Peyer's patch (tissue), 4 donors: ENCODE measurements at regions not wholly inside any gene's neighbourhood (a gene's known extent, or its start where the extent isn't known, plus 50 kb on each side); places are given as distances from the start of the nearest gene placed in this dataset.
"Not testable (repeated sequence)": the region's sequence is repeated elsewhere in the genome, so short reads cannot be mapped to it uniquely, and the experiment has no call there.

ENCODE experiments used
- DNase-seq, 3 donors: peaks; one replicate each; pipeline ENCODE4 v3.0.0-alpha.2; 2017 to 2019
- H3K27ac ChIP-seq, 4 donors: fragments of 200-600 bp; sonication (generic); one replicate each; pipeline ENCODE4 v1.5.1; 2016 to 2019
- H3K27me3 ChIP-seq, 2 donors: fragments of 200-600 bp; sonication (generic); one replicate each; pipeline ENCODE4 v1.5.1; 2019
- H3K36me3 ChIP-seq, 3 donors: fragments of 200-600 bp; sonication (generic); one replicate each; pipeline ENCODE4 v1.5.1; 2016 to 2019
- H3K4me1 ChIP-seq, 4 donors: fragments of 200-600 bp; sonication (generic); one replicate each; pipeline ENCODE4 v1.5.1; 2016 to 2019
- H3K4me3 ChIP-seq, 4 donors: fragments of 200-600 bp; sonication (generic); 1 replicate in 3 of 4; 2 replicates in 1 of 4; pipeline ENCODE4 v1.5.1; 2016 to 2019; ENCODE audit warnings: mild to moderate bottlenecking in 1 of 4
- H3K9me3 ChIP-seq, 4 donors: fragments of 200-600 bp; sonication (generic); one replicate each; pipeline ENCODE4 v1.5.1; 2016 to 2019; ENCODE audit warnings: mild to moderate bottlenecking in 1 of 4
- CTCF ChIP-seq, 6 experiments: fragments of 450-650 bp in 4 of 6; fragments of 200-600 bp in 2 of 6; sonication (generic) in 1 of 6; IDR thresholded peaks; one replicate each; pipeline ENCODE4 v1.5.1; 2017 to 2019; ENCODE audit warnings: antibody characterized with exemption in 6 of 6, mild to moderate bottlenecking in 3 of 6, moderate library complexity in 1 of 6
- POLR2A ChIP-seq, 2 donors: fragments of 450-650 bp; IDR thresholded peaks; one replicate each; pipeline ENCODE4 v1.5.1; 2017; ENCODE audit warnings: antibody characterized with exemption in 2 of 2, mild to moderate bottlenecking in 2 of 2, moderate library complexity in 2 of 2

- Histone ChIP-seq H3K9me3 (no peaks in the 10 kb centered on the region), H3K4me3 (no peak overlapping the region), H3K4me1 (no peaks in the 10 kb centered on the region), H3K36me3 (no peaks in the 10 kb centered on the region), H3K27ac (no peak overlapping the region), H3K27me3 (no peaks in the 10 kb centered on the region)
- TF ChIP-seq POLR2A (IDR thresholded peaks at IDR 0.05) (no peak), CTCF (IDR thresholded peaks at IDR 0.05) (no peak)
- DNase-seq: no peak
Measured at GRCh38 chr5:106019261-106019660, 1651.5 kb downstream of the EFNA5 start.

DNA sequence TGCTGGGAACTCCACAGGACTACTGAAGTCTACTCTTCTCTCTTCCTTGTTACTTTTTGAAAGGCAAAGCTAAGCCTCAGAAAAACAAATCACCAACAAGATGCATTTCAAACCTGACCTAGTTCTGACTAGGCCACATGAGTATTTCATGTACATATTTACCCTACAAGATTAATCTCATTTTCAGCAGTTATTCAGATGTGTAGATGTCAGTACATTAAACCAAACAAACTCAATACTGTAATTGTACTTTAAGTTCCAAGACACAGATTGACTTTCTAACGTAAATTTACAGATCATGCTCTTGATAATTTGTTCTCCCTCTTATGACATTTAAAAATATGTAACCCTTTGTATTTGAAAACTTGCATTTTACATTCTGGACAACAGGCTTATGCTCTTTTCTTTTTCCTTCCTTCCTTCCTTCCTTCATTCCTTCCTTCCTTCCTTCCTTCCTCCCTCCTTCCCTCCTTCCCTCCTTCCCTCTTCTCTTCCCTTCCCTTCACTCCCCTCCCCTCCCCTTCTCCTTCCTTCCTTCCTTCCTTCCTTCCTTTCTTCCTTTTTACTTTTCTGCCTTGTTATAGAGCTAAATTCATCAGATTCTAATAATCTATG lies 1653.4 kb downstream of the EFNA5 start:
- TF ChIP-seq POLR2A (IDR thresholded peaks at IDR 0.05): no peak
- TF ChIP-seq CTCF (IDR thresholded peaks at IDR 0.05): no peak
- Histone ChIP-seq H3K4me3 (no peak overlapping the region), H3K4me1 (no peaks in the 10 kb centered on the region), H3K27me3 (no peaks in the 10 kb centered on the region), H3K27ac (no peak overlapping the region), H3K9me3 (no peaks in the 10 kb centered on the region), H3K36me3 (no peaks in the 10 kb centered on the region)
- DNase-seq: no peak

- no peak overlapping the region for H3K27ac ChIP-seq
- no peaks in the 10 kb centered on the region for H3K27me3 ChIP-seq
- H3K4me3 ChIP-seq: no peak overlapping the region
- no peaks in the 10 kb centered on the region for H3K36me3 ChIP-seq
- DNase-seq: no peak
- no peaks in the 10 kb centered on the region for H3K9me3 ChIP-seq
- H3K4me1 ChIP-seq: no peaks in the 10 kb centered on the region
- TF ChIP-seq POLR2A (IDR thresholded peaks at IDR 0.05): no peak
- TF ChIP-seq CTCF (IDR thresholded peaks at IDR 0.05): no peak
Measured at GRCh38 chr5:106014262-106014661, 1656.5 kb downstream of the EFNA5 start.

DNA sequence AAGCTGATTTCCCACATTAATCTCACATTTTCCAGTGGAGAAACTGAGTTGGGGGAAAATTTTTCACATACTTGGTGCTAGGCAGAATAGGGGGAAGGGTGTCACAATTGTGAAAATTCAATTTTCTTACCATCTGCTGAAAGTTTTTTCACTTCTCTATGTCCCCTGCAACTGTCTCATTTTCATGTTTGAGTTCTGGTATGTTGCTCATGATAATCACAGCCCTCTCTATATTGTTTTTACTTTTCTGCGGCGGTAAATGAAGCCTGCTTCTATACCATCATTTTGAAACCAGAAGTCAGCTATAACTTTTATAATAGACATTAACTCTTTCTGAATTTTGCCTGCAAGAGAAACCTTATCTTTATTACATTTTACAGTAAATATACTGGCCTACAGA lies 1664.5 kb downstream of the EFNA5 start:
- no peak for DNase-seq
- Histone ChIP-seq H3K36me3 (no peaks in the 10 kb centered on the region), H3K9me3 (no peaks in the 10 kb centered on the region), H3K27ac (no peak overlapping the region), H3K27me3 (no peaks in the 10 kb centered on the region), H3K4me3 (no peak overlapping the region), H3K4me1 (no peaks in the 10 kb centered on the region)
- no peak for TF ChIP-seq CTCF (IDR thresholded peaks at IDR 0.05)
- TF ChIP-seq POLR2A (IDR thresholded peaks at IDR 0.05): no peak

DNA sequence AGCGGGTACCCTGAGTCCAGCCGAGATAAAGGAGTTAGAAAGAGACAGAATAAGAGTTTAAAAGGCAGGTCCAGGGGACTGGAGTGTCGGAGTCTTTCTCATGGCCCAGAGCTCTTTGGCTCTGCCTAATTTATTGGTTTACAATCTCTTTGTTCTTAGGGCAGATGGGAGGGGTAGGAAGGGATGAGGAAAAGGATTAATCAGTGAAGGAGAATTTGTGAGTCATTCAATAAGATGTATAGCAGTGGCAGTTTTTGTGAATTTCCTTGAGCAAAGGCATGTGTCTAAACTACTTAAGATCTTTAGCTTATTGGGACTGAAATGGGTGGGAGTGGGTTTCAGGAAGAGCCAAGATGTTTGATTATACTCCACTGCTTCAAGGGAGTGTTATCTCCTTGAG lies 1671.7 kb downstream of the EFNA5 start:
- not testable (repeated sequence) for H3K4me1 ChIP-seq, DNase-seq, H3K36me3 ChIP-seq, H3K27me3 ChIP-seq, H3K4me3 ChIP-seq, H3K9me3 ChIP-seq, H3K27ac ChIP-seq

GRCh38 chr5:105993027-105993426 lies 1677.7 kb downstream of the EFNA5 start:
- no peaks in the 10 kb centered on the region for H3K36me3 ChIP-seq
- H3K27me3 ChIP-seq: no peaks in the 10 kb centered on the region
- no peak overlapping the region for H3K27ac ChIP-seq
- no peak for TF ChIP-seq CTCF (IDR thresholded peaks at IDR 0.05)
- no peak overlapping the region for H3K4me3 ChIP-seq
- no peak for DNase-seq
- no peaks in the 10 kb centered on the region for H3K9me3 ChIP-seq
- H3K4me1 ChIP-seq: no peaks in the 10 kb centered on the region
